Activated T-helper 1 cell treated with anti-CD3 and anti-CD28 coated beads, Interleukin-12 subunit alpha, Interleukin-12 subunit beta, Interleukin-2, Interleukin-4 antibody, amounts not matched to agents 30 ng/mL and 10 ng/mL and 1 ng/mL, durations not matched to agents 14 hours and 24 hours and 36 hours (primary cell): ENCODE measurements at regions not wholly inside any gene's neighbourhood (a gene's known extent, or its start where the extent isn't known, plus 50 kb on each side); places are given as distances from the start of the nearest gene placed in this dataset.

Experiments used
- DNase-seq: peaks from one replicate; pipeline ENCODE4 v3.0.0; 2021; ENCODE audit warnings: low spot score
- H3K27ac Mint-ChIP-seq: one replicate; pipeline ENCODE4 v1.8.0; 2021; ENCODE audit warnings: mild to moderate bottlenecking, mixed read lengths
- H3K27me3 Mint-ChIP-seq: one replicate; pipeline ENCODE4 v1.8.0; 2022; ENCODE audit warnings: mild to moderate bottlenecking, moderate library complexity, mixed read lengths; ENCODE audit not compliant: insufficient read depth
- H3K36me3 Mint-ChIP-seq: one replicate; pipeline ENCODE4 v1.8.0; 2021; ENCODE audit warnings: low read depth, mixed read lengths
- H3K4me1 Mint-ChIP-seq: one replicate; pipeline ENCODE4 v1.8.0; 2021; ENCODE audit warnings: low read depth, mixed read lengths
- H3K4me3 Mint-ChIP-seq: one replicate; pipeline ENCODE4 v1.8.0; 2021; ENCODE audit warnings: mild to moderate bottlenecking, moderate library complexity, mixed read lengths
- H3K9me3 Mint-ChIP-seq: one replicate; pipeline ENCODE4 v1.8.0; 2021; ENCODE audit warnings: mixed read lengths
- intact Hi-C: fragments of 100-400 bp; cut with micrococcal nuclease; formaldehyde crosslinking; loops from one replicate; pipeline ENCODE4 v1.15.1; 2024

DNA sequence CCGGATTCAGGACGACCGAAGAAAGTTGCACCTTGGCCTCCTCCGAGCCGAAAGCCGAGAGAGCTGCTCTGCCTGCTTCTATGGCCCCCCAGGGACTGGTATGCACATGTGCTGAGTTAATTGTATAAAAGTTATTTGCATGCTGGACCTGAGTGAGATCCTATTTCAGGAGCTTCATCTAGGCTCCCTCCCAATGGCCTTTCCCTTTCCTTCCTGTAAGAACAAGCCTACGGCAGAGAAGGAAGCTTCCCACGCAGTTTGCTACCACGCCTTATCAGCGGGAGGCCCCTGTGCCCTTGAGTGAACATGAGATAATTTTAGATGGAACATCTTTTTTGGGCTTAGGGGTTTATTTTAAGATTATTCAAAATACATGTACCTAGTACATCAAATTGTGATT, 65.9 kb downstream of the RIN2 start:
- no peaks in the 10 kb centered on the region for H3K4me1 Mint-ChIP-seq
- H3K9me3 Mint-ChIP-seq = no peaks in the 10 kb centered on the region
- no peaks in the 10 kb centered on the region for H3K36me3 Mint-ChIP-seq
- intact Hi-C loops = no loop called here
- no peak for DNase-seq
- no peak overlapping the region for H3K27ac Mint-ChIP-seq
- no peaks in the 10 kb centered on the region for H3K27me3 Mint-ChIP-seq
- no peak overlapping the region for H3K4me3 Mint-ChIP-seq

DNA sequence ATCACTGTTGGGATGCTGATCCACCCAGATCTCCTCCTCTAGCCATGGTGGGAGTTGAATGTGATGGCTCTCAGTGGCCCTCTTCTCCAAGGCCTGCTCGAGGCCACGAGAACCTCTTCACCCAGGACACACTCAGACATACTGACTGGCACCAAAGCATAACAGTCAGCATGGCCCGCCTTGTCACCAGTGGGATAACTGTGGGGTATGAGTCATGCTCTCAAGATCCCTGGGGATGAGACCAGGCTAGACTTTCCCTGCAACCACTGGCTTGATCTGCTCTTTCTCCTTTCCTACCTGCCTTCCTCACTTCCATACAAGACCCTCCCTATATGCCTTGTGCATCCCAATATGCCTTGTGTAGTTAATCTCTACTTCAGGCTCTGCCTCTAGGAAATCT, 66.8 kb downstream of the RIN2 start:
- no peak for DNase-seq
- Mint-ChIP-seq H3K36me3 (no peaks in the 10 kb centered on the region), H3K27me3 (no peaks in the 10 kb centered on the region), H3K9me3 (no peaks in the 10 kb centered on the region), H3K4me1 (no peaks in the 10 kb centered on the region), H3K27ac (no peak overlapping the region), H3K4me3 (no peak overlapping the region)
- intact Hi-C loops = no loop called here

DNA sequence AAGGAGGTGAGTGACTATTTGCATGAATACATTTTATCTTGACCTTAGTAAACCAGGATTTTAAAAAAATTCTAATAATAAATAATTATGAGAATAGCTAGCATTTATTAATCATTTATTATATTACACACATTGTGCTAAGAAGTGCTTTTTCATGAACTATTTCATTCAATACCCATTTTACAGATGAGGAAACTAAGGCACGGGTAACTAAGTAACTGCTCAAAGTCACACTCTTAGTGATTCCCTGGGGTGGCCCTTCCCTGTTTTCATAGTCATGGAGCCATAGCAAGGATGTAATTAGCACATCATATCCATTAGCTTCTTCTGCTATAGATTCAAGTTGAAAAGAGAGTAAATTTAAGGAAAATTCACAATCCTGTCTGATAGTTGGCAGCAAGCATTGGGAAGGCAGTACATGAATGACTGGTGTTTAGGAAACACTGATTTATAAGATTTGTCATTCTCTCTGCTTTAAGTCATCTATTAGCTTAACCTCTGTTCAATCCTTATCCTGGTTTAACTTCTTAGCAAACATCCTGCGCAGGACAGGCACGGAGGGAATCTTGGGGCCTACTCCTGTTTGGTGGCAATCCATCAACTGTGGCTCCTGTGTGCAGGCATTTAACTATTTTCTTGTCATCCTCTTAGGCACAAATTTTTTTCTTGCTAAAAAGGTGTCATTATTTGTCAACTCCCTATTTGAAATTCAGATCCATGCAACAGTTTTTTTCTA, 68.3 kb downstream of the RIN2 start:
- DNase-seq = no peak
- Mint-ChIP-seq H3K9me3 (no peaks in the 10 kb centered on the region), H3K4me3 (no peak overlapping the region), H3K27me3 (no peaks in the 10 kb centered on the region), H3K4me1 (no peaks in the 10 kb centered on the region), H3K36me3 (no peaks in the 10 kb centered on the region), H3K27ac (no peak overlapping the region)
- intact Hi-C loops = no loop called here

GRCh38 chr20:19827818-19828217, 69.8 kb downstream of the RIN2 start:
- Mint-ChIP-seq H3K27ac (no peak overlapping the region), H3K9me3 (no peaks in the 10 kb centered on the region)
- intact Hi-C loops = no loop called here

DNA sequence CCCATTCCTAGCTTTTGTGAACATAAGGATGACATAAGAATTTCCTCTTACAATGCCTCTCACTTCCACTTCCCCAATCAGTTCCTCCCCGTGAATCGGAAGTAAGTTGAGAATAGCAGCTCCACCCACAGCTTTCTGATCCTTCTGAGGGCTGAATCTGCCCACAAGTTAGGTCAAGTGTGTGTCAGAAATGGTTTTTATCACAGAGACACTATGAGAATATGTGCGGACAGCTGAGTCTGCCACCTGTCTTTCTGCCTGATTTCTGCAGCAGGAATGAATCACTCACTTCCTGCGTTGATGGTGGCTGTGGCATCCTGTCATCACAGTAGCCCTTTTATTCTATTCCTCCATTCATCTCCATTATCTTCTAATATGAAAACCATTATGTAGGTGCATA, 70.2 kb downstream of the RIN2 start:
- Mint-ChIP-seq H3K4me3 (no peak overlapping the region), H3K27me3 (no peaks in the 10 kb centered on the region), H3K9me3 (no peaks in the 10 kb centered on the region), H3K27ac (no peak overlapping the region), H3K4me1 (peaks cover 7% of the 10 kb centered on the region), H3K36me3 (no peaks in the 10 kb centered on the region)
- DNase-seq = no peak
- intact Hi-C loops = no loop called here

More at GRCh38 chr20:19827818-19828217, 69.8 kb downstream of the RIN2 start:
- Mint-ChIP-seq H3K36me3 (no peaks in the 10 kb centered on the region), H3K4me1 (peaks cover 3% of the 10 kb centered on the region), H3K27me3 (no peaks in the 10 kb centered on the region), H3K4me3 (no peak overlapping the region)
- DNase-seq = no peak

DNA sequence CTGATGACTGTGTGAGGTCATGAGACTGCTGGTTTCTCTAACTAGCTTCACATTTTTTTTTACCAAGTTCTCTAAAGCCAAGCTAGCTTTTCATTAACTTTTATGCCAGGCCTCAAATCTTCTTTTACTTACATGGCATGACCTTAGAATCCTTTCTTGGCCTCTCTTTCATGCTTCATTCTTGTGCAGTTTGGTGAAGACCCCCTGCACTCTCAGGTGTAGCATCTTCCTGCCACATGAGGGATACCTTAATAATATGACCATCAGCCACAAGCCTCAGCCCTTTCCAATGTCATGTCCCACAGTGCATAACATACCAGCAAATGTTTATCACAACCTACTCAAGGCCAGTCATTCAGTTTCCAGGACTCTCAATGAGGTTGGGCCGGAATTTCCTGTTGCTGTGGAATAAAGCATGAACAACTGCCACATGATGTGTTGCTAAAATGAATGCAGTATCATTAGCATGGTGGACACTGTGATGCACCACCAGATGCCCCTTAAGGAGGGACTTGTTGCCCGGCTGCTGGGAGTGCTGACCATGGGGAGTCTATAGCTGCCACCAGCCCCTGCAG, 72.2 kb downstream of the RIN2 start:
- no peak for DNase-seq
- Mint-ChIP-seq H3K27ac (no peak overlapping the region), H3K9me3 (no peaks in the 10 kb centered on the region), H3K4me1 (peaks cover 9% of the 10 kb centered on the region), H3K27me3 (no peaks in the 10 kb centered on the region), H3K36me3 (no peaks in the 10 kb centered on the region), H3K4me3 (no peak overlapping the region)
- intact Hi-C loops = no loop called here

DNA sequence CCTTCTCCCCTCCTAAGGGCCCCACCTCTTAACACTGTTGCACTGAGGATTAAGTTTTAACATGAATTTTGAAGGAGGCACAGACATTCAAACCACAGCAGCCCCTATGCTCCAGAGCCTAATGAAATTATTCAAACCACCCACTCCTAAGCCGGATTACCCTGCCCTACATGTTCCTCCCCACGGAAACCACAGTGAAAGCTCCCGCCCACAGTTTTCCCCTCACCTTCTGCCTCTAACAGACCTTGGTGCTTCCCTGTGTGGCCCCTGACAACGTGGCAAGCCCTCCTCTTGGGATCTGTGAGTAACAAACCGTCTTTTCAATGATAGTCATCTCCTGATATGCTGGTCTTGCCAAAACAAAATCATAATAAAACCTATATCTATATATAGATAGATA, 74.8 kb downstream of the RIN2 start:
- intact Hi-C loops = no loop called here
- Mint-ChIP-seq H3K27ac (no peak overlapping the region), H3K27me3 (no peaks in the 10 kb centered on the region), H3K36me3 (no peaks in the 10 kb centered on the region), H3K4me3 (no peak overlapping the region), H3K9me3 (no peaks in the 10 kb centered on the region), H3K4me1 (peaks cover 9% of the 10 kb centered on the region)
- DNase-seq = no peak

- no peaks in the 10 kb centered on the region for H3K9me3 Mint-ChIP-seq
- no peak for DNase-seq
These were observed 75.3 kb downstream of the RIN2 start for GRCh38 chr20:19833395-19833794.

GRCh38 chr20:19834287-19834686, 76.2 kb downstream of the RIN2 start:
- H3K27me3 Mint-ChIP-seq = no peaks in the 10 kb centered on the region
- peaks cover 9% of the 10 kb centered on the region for H3K4me1 Mint-ChIP-seq
- intact Hi-C loops = no loop called here
- no peak overlapping the region for H3K27ac Mint-ChIP-seq
- H3K9me3 Mint-ChIP-seq = no peaks in the 10 kb centered on the region
- no peak overlapping the region for H3K4me3 Mint-ChIP-seq
- no peaks in the 10 kb centered on the region for H3K36me3 Mint-ChIP-seq
- DNase-seq = no peak

More at GRCh38 chr20:19833395-19833794, 75.3 kb downstream of the RIN2 start:
- Mint-ChIP-seq H3K4me1 (peaks cover 9% of the 10 kb centered on the region), H3K4me3 (no peak overlapping the region), H3K36me3 (no peaks in the 10 kb centered on the region), H3K27ac (no peak overlapping the region), H3K27me3 (no peaks in the 10 kb centered on the region)
- intact Hi-C loops = no loop called here

DNA sequence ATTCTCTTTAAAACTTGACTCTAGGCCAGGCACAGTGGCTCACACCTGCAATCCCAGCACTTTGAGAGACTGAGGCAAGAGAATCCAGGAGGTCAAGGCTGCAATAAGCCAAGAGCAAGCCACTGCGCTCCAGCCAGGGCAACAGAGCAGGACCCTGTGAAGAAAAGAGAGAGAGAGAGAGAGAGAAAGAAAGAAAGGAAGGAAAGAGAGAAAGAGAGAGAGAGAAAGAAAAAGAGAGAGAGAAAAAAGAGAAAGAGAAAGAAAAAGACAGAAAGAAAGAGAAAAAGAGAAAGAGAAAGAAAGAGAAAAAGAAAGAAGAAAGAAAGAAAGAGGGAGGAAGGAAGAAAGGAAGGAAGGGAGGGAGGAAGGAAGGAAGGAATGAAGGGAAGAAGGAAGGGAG, 76.7 kb downstream of the RIN2 start:
- no peak for DNase-seq
- no peaks in the 10 kb centered on the region for H3K9me3 Mint-ChIP-seq
- H3K27me3 Mint-ChIP-seq = no peaks in the 10 kb centered on the region
- intact Hi-C loops = no loop called here
- H3K27ac Mint-ChIP-seq = no peak overlapping the region
- peaks cover 9% of the 10 kb centered on the region for H3K4me1 Mint-ChIP-seq
- H3K4me3 Mint-ChIP-seq = no peak overlapping the region
- H3K36me3 Mint-ChIP-seq = no peaks in the 10 kb centered on the region

- H3K4me3 Mint-ChIP-seq = no peak overlapping the region
- no peaks in the 10 kb centered on the region for H3K27me3 Mint-ChIP-seq
- no peaks in the 10 kb centered on the region for H3K36me3 Mint-ChIP-seq
- peaks cover 9% of the 10 kb centered on the region for H3K4me1 Mint-ChIP-seq
- no peak for DNase-seq
- no peak overlapping the region for H3K27ac Mint-ChIP-seq
- intact Hi-C loops = no loop called here
- H3K9me3 Mint-ChIP-seq = no peaks in the 10 kb centered on the region
These were observed 77.6 kb downstream of the RIN2 start for GRCh38 chr20:19835533-19836222.

DNA sequence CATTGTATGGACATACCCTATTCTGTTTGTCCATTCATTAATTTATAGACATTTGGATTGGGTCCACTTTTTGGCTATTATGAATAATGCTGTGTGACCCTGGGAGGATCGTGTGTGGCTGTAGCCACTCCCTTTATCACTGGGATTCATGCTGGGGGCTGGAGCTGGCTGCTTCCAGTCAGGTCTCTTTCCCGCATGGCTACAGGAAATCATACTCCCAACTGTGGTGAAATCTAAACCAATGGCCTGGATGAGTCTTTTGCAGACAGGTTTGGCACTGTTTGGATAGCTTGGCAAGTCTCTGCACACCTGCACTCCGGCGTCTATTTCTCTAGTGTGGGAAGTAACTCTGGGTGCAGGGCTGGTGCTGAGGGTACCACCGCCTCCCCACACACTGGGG, 80.4 kb downstream of the RIN2 start:
- H3K27me3 Mint-ChIP-seq = no peaks in the 10 kb centered on the region

DNA sequence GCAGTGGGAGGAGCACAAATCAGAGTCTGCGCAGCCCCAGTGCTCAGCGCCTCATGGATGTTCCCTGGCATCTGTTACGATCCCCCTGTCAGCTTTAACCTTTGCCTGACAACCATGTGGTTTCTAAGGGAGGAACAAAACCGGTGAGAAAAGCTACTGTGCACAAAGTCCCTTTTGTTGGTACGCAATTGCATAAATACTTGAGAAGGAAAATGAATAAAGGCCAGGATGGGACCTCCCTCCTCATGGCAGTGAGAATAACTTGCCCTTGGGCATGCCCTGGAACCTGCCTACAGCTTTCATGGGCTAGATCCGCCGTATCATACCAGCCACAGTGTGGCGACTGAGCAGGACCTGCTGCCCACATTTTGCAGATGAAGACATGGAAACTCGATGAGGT, 81.0 kb downstream of the RIN2 start:
- Mint-ChIP-seq H3K4me3 (no peak overlapping the region), H3K27ac (no peak overlapping the region), H3K27me3 (no peaks in the 10 kb centered on the region), H3K36me3 (no peaks in the 10 kb centered on the region), H3K4me1 (no peaks in the 10 kb centered on the region), H3K9me3 (no peaks in the 10 kb centered on the region)
- DNase-seq = no peak
- intact Hi-C loops = no loop called here

More for the DNA sequence above, 80.4 kb downstream of the RIN2 start:
- no peak for DNase-seq
- intact Hi-C loops = no loop called here
- Mint-ChIP-seq H3K4me3 (no peak overlapping the region), H3K4me1 (no peaks in the 10 kb centered on the region), H3K36me3 (no peaks in the 10 kb centered on the region), H3K27ac (no peak overlapping the region), H3K9me3 (no peaks in the 10 kb centered on the region)
